Left lobe of liver (tissue), 2 donors: ENCODE measurements at regions not wholly inside any gene's neighbourhood (a gene's known extent, or its start where the extent isn't known, plus 50 kb on each side); places are given as distances from the start of the nearest gene placed in this dataset.

Source experiments
- ATAC-seq: fragments of 200-7000 bp; cut with Tn5 transposase; one replicate; pipeline ENCODE4 v1.9.1; 2020; ENCODE audit warnings: mild to moderate bottlenecking, moderate library complexity
- DNase-seq: peaks from one replicate; pipeline ENCODE4 v3.0.0-alpha.2; 2020; ENCODE audit warnings: low spot score
- donor health status: DM: no; HTN: no; CAD: no; lungs with moderate emphysema.
- donor health status: DM: no; HTN: yes; CAD: no.

GRCh38 chr13:104024416-104025170 lies 958.4 kb upstream of the SLC10A2 start:
- DNase-seq: no peak
- no peak for ATAC-seq

- ATAC-seq (no peak), DNase-seq (no peak)
Measured at GRCh38 chr13:104021806-104022397, 955.7 kb upstream of the SLC10A2 start.

GRCh38 chr13:104017317-104017716 lies 951.1 kb upstream of the SLC10A2 start:
- no peak for DNase-seq
- no peak for ATAC-seq

GRCh38 chr13:104015646-104016396 lies 949.6 kb upstream of the SLC10A2 start:
- no peak for ATAC-seq
- no peak for DNase-seq

- DNase-seq: no peak
- no peak for ATAC-seq
Measured at GRCh38 chr13:104014803-104015645, 948.8 kb upstream of the SLC10A2 start.

- ATAC-seq: no peak
- DNase-seq: no peak
Measured at GRCh38 chr13:104011505-104012241, 945.5 kb upstream of the SLC10A2 start.

- no peak for ATAC-seq
- DNase-seq: no peak
Measured at GRCh38 chr13:104008541-104009435, 942.6 kb upstream of the SLC10A2 start.

GRCh38 chr13:104008075-104008474 lies 941.9 kb upstream of the SLC10A2 start:
- no peak for ATAC-seq

GRCh38 chr13:104006625-104007075 lies 940.4 kb upstream of the SLC10A2 start:
- DNase-seq (no peak), ATAC-seq (no peak)

More at GRCh38 chr13:104008075-104008474, 941.9 kb upstream of the SLC10A2 start:
- no peak for DNase-seq

GRCh38 chr13:104004572-104004971 lies 938.4 kb upstream of the SLC10A2 start:
- DNase-seq: no peak
- ATAC-seq: no peak

GRCh38 chr13:104002216-104002615 lies 936.0 kb upstream of the SLC10A2 start:
- ATAC-seq: no peak
- no peak for DNase-seq

GRCh38 chr13:104001766-104002165 lies 935.5 kb upstream of the SLC10A2 start:
- ATAC-seq (no peak), DNase-seq (no peak)

GRCh38 chr13:103996733-103997132 lies 930.5 kb upstream of the SLC10A2 start:
- ATAC-seq (no peak), DNase-seq (no peak)

GRCh38 chr13:103983948-103984347 lies 917.7 kb upstream of the SLC10A2 start:
- DNase-seq (no peak), ATAC-seq (no peak)

GRCh38 chr13:103976371-103976770 lies 910.2 kb upstream of the SLC10A2 start:
- ATAC-seq (no peak), DNase-seq (no peak)

GRCh38 chr13:103973740-103974139 lies 907.5 kb upstream of the SLC10A2 start:
- ATAC-seq: no peak
- DNase-seq: no peak

- ATAC-seq: no peak
- no peak for DNase-seq
Measured at GRCh38 chr13:103969520-103970050, 903.4 kb upstream of the SLC10A2 start.

- ATAC-seq (no peak), DNase-seq (no peak)
Measured at GRCh38 chr13:103965506-103966243, 899.5 kb upstream of the SLC10A2 start.
